ENCODE measurements at regions not wholly inside any gene's neighbourhood (a gene's known extent, or its start where the extent isn't known, plus 50 kb on each side); places are given as distances from the start of the nearest gene placed in this dataset.

DNA sequence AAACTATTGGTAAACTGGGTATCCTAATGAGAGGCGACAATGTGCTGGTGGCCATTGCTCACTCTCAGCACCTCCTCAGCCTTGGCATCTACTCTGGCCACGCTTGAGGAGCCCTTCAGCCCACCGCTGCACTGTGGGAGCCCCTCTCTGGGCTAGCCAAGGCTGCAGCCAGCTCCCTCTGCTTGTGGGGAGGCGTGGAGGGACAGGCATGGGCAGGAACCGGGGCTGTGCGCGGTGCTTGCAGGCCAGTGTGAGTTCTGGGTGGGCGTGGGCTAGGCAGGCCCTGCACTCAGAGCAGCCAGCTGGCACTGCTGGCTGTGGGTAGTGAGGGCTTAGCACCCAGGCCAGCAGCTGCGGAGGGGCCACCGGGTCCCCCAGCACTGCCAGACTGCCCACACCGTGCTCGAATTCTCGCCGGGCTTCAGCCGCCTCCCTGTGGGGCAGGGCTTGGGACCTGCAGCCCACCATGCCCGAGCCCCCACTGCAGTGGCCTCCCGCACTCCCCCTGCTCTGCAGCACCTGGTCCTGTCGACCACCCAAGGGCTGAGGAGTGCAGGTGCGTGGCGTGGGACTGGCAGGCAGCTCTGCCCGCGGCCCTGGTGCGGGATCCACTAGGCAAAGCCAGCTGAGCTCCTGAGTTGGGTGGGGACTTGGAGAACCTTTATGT, 575.9 kb upstream of the ANO3 start:
- no peak for TF ChIP-seq CTCF (IDR thresholded peaks at IDR 0.05)
- TF ChIP-seq POLR2A (IDR thresholded peaks at IDR 0.05) = no peak
